ENCODE measurements at regions not wholly inside any gene's neighbourhood (a gene's known extent, or its start where the extent isn't known, plus 50 kb on each side); places are given as distances from the start of the nearest gene placed in this dataset.

GRCh38 chr2:59674100-59674499 is 879.4 kb downstream of the BCL11A start:
- Histone ChIP-seq H3K4me3 (ENCODE audit: low read length) (no peak overlapping the region), H3K4me1 (ENCODE audit: insufficient read depth, low read length) (no peaks in the 10 kb centered on the region), H3K27ac (ENCODE audit: low read depth in 1 of 2, low read length in 2 of 2) (no peak overlapping the region), H3K27me3 (ENCODE audit: control insufficient read depth in 1 of 2, insufficient read depth in 2 of 2, low read length in 2 of 2) (no peaks in the 10 kb centered on the region), H3K9me3 (ENCODE audit: control insufficient read depth in 1 of 2, insufficient read depth in 1 of 2, low read length in 2 of 2) (no peaks in the 10 kb centered on the region), H3K36me3 (ENCODE audit: insufficient read depth, low read length) (no peaks in the 10 kb centered on the region)
- CTCF ChIA-PET, result interaction anchor here (0.9 kb wide), 1 partner anchor 12 kb away, joined by 4 read pairs; no protein-coding TSS in a partner anchor
- Mint-ChIP-seq H3K9me3 (no peaks in the 10 kb centered on the region), H3K4me3 (no peak overlapping the region), H3K27me3 (no peaks in the 10 kb centered on the region), H3K27ac (no peak overlapping the region), H3K4me1 (ENCODE audit: low read depth) (no peaks in the 10 kb centered on the region), H3K36me3 (ENCODE audit: low read depth) (no peaks in the 10 kb centered on the region)
- no peak for DNase-seq
- ATAC-seq (ENCODE audit: poor library complexity), result no peak
- POLR2A ChIA-PET, result no interaction called here
- intact Hi-C loops (cut with DNase I, micrococcal nuclease), result no loop called here
- TF ChIP-seq CTCF (IDR thresholded peaks at IDR 0.05), result no peak

DNA sequence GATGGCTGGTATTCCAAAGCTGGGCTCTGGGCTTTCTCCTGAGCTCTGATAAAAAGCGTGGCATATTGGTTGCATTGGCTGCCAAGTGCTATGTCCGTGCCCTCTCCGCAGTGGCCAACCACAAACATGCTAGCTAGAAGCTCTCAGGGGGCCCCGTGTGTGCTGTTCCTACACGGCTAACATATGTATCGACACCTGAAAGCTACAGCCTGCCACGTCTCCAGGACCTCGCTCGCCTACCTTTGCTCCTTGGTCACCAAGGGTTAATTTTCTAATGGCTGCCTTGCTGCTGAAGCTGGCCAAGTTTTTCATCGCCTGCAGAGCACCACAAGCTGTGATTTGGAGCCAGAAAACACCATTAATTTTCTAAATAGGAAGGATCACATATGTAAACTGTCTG is 888.4 kb downstream of the BCL11A start:
- intact Hi-C loops (cut with DNase I, micrococcal nuclease), result no loop called here

GRCh38 chr2:59662127-59662861 is 891.2 kb downstream of the BCL11A start:
- Histone ChIP-seq H3K36me3 (ENCODE audit: insufficient read depth, low read length) (no peaks in the 10 kb centered on the region), H3K27me3 (ENCODE audit: control insufficient read depth in 1 of 2, insufficient read depth in 2 of 2, low read length in 2 of 2) (no peaks in the 10 kb centered on the region), H3K27ac (ENCODE audit: low read depth in 1 of 2, low read length in 2 of 2) (no peak overlapping the region), H3K4me1 (ENCODE audit: insufficient read depth, low read length) (no peaks in the 10 kb centered on the region), H3K4me3 (ENCODE audit: low read length) (no peak overlapping the region), H3K9me3 (ENCODE audit: control insufficient read depth in 1 of 2, insufficient read depth in 1 of 2, low read length in 2 of 2) (peaks cover 0 to 4% of the 10 kb centered on the region in 2 experiments)
- Mint-ChIP-seq H3K4me1 (ENCODE audit: low read depth) (no peaks in the 10 kb centered on the region), H3K4me3 (no peak overlapping the region), H3K27me3 (no peaks in the 10 kb centered on the region), H3K27ac (no peak overlapping the region), H3K9me3 (no peaks in the 10 kb centered on the region), H3K36me3 (ENCODE audit: low read depth) (no peaks in the 10 kb centered on the region)
- ChIA-PET CTCF (interaction anchor here (1.0 kb wide), 1 partner anchor 12 kb away, joined by 4 read pairs; no protein-coding TSS in a partner anchor), POLR2A (no interaction called here)
- TF ChIP-seq CTCF (IDR thresholded peaks at IDR 0.05), result no peak
- ATAC-seq (ENCODE audit: poor library complexity) (no peak), DNase-seq (no peak)
- intact Hi-C loops (cut with DNase I, micrococcal nuclease), result no loop called here

More for the DNA sequence above, 888.4 kb downstream of the BCL11A start:
- no peak overlapping the region for H3K4me3 Mint-ChIP-seq
- H3K36me3 ChIP-seq (ENCODE audit: insufficient read depth, low read length), result no peaks in the 10 kb centered on the region
- H3K9me3 ChIP-seq (ENCODE audit: control insufficient read depth in 1 of 2, insufficient read depth in 1 of 2, low read length in 2 of 2), result peaks cover 0 to 4% of the 10 kb centered on the region in 2 experiments
- ATAC-seq (ENCODE audit: poor library complexity) (no peak), DNase-seq (no peak)
- H3K36me3 Mint-ChIP-seq (ENCODE audit: low read depth), result no peaks in the 10 kb centered on the region
- POLR2A ChIA-PET, result no interaction called here
- TF ChIP-seq CTCF (IDR thresholded peaks at IDR 0.05), result no peak
- no peaks in the 10 kb centered on the region for H3K9me3 Mint-ChIP-seq
- H3K27ac ChIP-seq (ENCODE audit: low read depth in 1 of 2, low read length in 2 of 2), result no peak overlapping the region
- H3K27ac Mint-ChIP-seq, result no peak overlapping the region
- H3K27me3 Mint-ChIP-seq, result no peaks in the 10 kb centered on the region
- CTCF ChIA-PET, result no interaction called here
- H3K4me1 ChIP-seq (ENCODE audit: insufficient read depth, low read length), result no peaks in the 10 kb centered on the region
- H3K27me3 ChIP-seq (ENCODE audit: control insufficient read depth in 1 of 2, insufficient read depth in 2 of 2, low read length in 2 of 2), result no peaks in the 10 kb centered on the region
- no peak overlapping the region for H3K4me3 ChIP-seq (ENCODE audit: low read length)
- no peaks in the 10 kb centered on the region for H3K4me1 Mint-ChIP-seq (ENCODE audit: low read depth)

Measured in CD4-positive, alpha-beta T cell (primary cell).